ENCODE measurements at regions not wholly inside any gene's neighbourhood (a gene's known extent, or its start where the extent isn't known, plus 50 kb on each side); places are given as distances from the start of the nearest gene placed in this dataset.

DNA sequence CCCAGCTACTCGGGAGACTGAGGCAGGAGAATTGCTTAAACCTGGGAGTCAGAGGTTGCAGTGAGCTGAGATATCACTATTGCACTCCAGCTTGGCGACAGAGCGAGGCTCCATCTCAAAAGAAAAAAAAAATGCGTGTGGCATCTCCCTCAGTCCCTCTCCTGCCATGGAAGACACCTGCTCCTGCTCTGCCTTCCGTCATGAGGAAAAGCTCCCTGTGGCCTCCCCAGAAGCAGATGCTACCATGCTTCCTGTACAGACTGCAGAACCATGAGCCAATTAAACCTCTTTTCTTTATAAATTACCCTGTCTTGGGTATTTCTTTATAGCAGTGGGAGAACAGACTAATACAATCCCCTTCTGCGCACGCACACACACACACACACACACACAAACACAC lies 249.4 kb downstream of the MN1 start:
- Histone ChIP-seq H3K4me1 (replicated peaks) (no peaks in the 10 kb centered on the region), H3K27me3 (replicated peaks; ENCODE audit: insufficient read depth) (no peaks in the 10 kb centered on the region), H3K36me3 (no peaks in the 10 kb centered on the region), H3K9me3 (no peaks in the 10 kb centered on the region), H3K4me3 (no peak overlapping the region), H3K27ac (no peak overlapping the region)
- no peak for DNase-seq (ENCODE audit: low spot score)
- intact Hi-C loops (cut with DNase I): no loop called here
- 91% methylated on average over 7 of the region's 7 CpGs for WGBS
- TF ChIP-seq, protein P1, sequence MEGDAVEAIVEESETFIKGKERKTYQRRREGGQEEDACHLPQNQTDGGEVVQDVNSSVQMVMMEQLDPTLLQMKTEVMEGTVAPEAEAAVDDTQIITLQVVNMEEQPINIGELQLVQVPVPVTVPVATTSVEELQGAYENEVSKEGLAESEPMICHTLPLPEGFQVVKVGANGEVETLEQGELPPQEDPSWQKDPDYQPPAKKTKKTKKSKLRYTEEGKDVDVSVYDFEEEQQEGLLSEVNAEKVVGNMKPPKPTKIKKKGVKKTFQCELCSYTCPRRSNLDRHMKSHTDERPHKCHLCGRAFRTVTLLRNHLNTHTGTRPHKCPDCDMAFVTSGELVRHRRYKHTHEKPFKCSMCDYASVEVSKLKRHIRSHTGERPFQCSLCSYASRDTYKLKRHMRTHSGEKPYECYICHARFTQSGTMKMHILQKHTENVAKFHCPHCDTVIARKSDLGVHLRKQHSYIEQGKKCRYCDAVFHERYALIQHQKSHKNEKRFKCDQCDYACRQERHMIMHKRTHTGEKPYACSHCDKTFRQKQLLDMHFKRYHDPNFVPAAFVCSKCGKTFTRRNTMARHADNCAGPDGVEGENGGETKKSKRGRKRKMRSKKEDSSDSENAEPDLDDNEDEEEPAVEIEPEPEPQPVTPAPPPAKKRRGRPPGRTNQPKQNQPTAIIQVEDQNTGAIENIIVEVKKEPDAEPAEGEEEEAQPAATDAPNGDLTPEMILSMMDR (IDR thresholded peaks at IDR 0.05): no peak
- no peak for TF ChIP-seq POLR2AphosphoS5 (IDR thresholded peaks at IDR 0.05)

DNA sequence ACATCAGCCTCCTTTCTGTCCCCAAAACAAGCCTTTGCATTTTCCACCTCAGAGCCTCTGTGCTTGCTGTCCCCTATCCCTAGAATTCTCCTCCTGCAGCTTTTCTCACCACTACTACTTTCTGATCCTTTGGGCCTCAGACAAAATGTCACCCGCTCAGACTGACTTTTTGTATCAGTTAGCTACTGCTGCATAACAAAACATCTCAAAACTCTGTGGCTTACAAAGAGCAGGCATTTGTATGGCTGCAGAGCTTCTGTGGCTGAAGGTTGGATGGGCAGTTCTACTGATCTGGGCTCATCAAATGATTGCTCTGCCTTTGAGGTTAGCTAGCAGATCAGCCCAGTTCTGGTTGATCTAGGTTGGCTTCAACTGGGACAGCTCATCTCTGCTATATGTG lies 248.7 kb downstream of the MN1 start:
- no peaks in the 10 kb centered on the region for H3K36me3 ChIP-seq
- WGBS: 97% methylated on average over 1 of the region's 1 CpG

DNA sequence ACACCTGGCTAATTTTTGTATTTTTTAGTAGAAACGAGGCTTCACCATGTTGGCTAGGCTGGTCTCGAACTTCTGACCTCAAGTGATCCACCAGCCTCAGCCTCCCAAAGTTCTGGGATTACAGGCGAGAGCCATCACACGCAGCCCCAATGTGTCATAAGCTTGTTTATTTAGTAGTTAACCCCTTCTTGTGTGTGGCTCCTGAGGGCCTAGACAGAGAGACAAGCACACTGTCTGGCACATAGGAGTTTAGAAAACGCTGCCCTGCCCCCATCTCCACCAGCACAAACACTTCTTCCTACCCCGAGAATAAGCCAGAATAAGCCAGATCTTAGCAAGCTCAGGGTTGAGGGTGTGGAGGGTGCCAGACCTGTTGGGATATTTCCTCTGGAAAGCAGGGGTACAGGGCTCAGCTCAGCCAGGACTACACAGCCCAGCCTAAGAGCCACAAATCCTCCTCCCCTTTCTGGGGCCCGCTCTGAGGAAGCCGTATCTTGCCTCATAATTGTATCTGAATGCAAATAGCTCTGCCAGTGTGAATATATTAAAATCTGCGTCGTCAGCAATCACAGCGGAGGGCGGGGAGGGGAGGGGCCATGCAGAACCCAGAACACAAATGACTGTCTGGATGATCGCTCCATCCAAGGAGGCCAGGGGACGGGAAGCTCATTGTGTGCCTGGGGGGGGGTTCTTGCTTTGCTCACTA lies 247.3 kb downstream of the MN1 start:
- TF ChIP-seq, protein P1 (IDR thresholded peaks at IDR 0.05): no peak
- no peak for TF ChIP-seq POLR2A (IDR thresholded peaks at IDR 0.05)
- no peak for TF ChIP-seq POLR2AphosphoS5 (IDR thresholded peaks at IDR 0.05)

More for the DNA sequence above, 248.7 kb downstream of the MN1 start:
- no peak overlapping the region for H3K27ac ChIP-seq
- no peaks in the 10 kb centered on the region for H3K4me1 ChIP-seq (replicated peaks)
- H3K27me3 ChIP-seq (replicated peaks; ENCODE audit: insufficient read depth): no peaks in the 10 kb centered on the region
- no peak for DNase-seq (ENCODE audit: low spot score)
- TF ChIP-seq, protein P1 (IDR thresholded peaks at IDR 0.05): no peak
- TF ChIP-seq POLR2AphosphoS5 (IDR thresholded peaks at IDR 0.05) (no peak), POLR2A (IDR thresholded peaks at IDR 0.05) (no peak)
- H3K9me3 ChIP-seq: no peaks in the 10 kb centered on the region
- intact Hi-C loops (cut with DNase I): no loop called here
- H3K4me3 ChIP-seq: no peak overlapping the region

DNA sequence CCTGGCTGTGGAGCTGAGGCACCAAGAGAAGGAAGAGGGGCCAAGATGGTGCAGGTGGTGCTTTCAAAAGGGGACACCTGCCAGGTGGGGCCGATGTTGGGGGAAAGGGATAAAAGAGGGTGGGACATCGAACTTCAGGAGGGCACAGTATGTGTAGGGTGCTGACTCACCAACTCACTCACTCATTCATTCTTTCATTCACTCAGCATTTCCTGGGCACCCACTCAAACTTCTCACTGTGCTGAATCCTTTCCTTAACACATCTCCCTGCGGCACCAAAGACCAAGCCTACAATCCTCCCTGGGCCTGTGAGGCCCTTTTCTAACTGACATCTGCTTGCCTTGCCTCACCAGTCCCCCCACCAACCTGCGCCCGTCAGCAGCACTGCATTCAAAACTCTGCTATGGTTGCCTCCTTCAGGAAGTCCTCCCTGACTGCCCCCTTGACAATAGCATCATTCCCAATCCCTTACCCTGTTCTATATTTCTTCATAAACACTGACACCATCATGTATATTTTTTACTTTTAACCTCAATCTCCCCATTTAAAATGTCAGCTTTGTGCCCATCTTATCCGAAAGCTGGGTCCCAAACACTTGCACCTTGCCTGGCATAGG lies 246.6 kb downstream of the MN1 start:
- Histone ChIP-seq H3K9me3 (no peaks in the 10 kb centered on the region), H3K27me3 (replicated peaks; ENCODE audit: insufficient read depth) (no peaks in the 10 kb centered on the region), H3K4me3 (no peak overlapping the region), H3K36me3 (no peaks in the 10 kb centered on the region), H3K4me1 (replicated peaks) (no peaks in the 10 kb centered on the region), H3K27ac (no peak overlapping the region)
- 77% methylated on average over 6 of the region's 6 CpGs for WGBS
- DNase-seq (ENCODE audit: low spot score): no peak
- intact Hi-C loops (cut with DNase I): no loop called here
- TF ChIP-seq POLR2AphosphoS5 (IDR thresholded peaks at IDR 0.05) (no peak), POLR2A (IDR thresholded peaks at IDR 0.05) (no peak)
- TF ChIP-seq, protein P1 (IDR thresholded peaks at IDR 0.05): no peak

More for the DNA sequence above, 247.3 kb downstream of the MN1 start:
- H3K4me1 ChIP-seq (replicated peaks): no peaks in the 10 kb centered on the region
- H3K27me3 ChIP-seq (replicated peaks; ENCODE audit: insufficient read depth): no peaks in the 10 kb centered on the region
- intact Hi-C loops (cut with DNase I): no loop called here
- H3K36me3 ChIP-seq: no peaks in the 10 kb centered on the region
- no peak for DNase-seq (ENCODE audit: low spot score)
- no peak overlapping the region for H3K27ac ChIP-seq
- no peak overlapping the region for H3K4me3 ChIP-seq
- H3K9me3 ChIP-seq: no peaks in the 10 kb centered on the region
- 28% methylated on average over 14 of the region's 14 CpGs for WGBS

DNA sequence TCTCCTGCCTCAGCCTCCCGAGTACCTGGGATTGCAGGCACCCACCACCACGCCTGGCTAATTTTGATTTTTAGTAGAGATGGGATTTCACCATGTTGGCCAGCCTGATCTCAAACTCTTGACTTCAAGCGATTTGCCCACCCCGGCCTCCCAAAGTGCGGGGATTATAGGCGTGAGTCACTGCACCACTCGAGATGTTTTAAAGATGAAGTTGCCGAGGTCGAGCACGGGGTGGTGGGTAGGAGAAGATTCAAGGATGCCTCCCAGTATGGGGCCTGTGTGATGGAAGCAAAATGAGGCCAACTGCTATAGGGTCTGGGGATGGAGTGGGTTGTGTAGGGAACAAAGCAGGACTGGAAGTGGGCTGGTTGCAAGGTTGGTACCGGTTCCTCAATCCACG lies 245.2 kb downstream of the MN1 start:
- no peaks in the 10 kb centered on the region for H3K9me3 ChIP-seq
- no peaks in the 10 kb centered on the region for H3K4me1 ChIP-seq (replicated peaks)
- no peak overlapping the region for H3K4me3 ChIP-seq
- no peaks in the 10 kb centered on the region for H3K36me3 ChIP-seq
- H3K27me3 ChIP-seq (replicated peaks; ENCODE audit: insufficient read depth): no peaks in the 10 kb centered on the region
- TF ChIP-seq POLR2A (IDR thresholded peaks at IDR 0.05): no peak
- TF ChIP-seq POLR2AphosphoS5 (IDR thresholded peaks at IDR 0.05): no peak
- TF ChIP-seq, protein P1 (IDR thresholded peaks at IDR 0.05): no peak
- H3K27ac ChIP-seq: no peak overlapping the region
- 94% methylated on average over 12 of the region's 12 CpGs for WGBS
- intact Hi-C loops (cut with DNase I): no loop called here
- DNase-seq (ENCODE audit: low spot score): no peak

Measured in prostate gland (tissue), 2 donors.